ENCODE measurements at regions not wholly inside any gene's neighbourhood (a gene's known extent, or its start where the extent isn't known, plus 50 kb on each side); places are given as distances from the start of the nearest gene placed in this dataset.

DNA sequence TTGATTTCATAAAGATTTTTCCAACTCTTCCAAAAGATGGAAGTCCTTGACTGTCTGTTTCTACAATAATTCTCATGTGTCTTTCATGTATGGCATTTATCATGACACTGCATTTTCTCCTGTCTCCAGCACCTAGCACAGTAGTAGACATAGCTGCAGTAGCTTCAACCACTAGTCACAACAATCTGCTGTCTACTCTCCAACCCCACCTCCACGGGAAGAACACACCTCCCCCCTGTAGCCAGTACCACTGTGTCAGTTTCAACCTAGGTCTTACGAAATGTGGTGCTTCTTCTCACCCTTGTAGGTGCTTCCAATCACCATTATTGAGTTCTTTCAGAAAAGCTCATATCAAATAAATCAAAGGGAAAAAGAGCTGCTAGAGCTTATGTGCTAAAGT lies 425.1 kb upstream of the ADAMTS5 start:
- TF ChIP-seq, protein P1, sequence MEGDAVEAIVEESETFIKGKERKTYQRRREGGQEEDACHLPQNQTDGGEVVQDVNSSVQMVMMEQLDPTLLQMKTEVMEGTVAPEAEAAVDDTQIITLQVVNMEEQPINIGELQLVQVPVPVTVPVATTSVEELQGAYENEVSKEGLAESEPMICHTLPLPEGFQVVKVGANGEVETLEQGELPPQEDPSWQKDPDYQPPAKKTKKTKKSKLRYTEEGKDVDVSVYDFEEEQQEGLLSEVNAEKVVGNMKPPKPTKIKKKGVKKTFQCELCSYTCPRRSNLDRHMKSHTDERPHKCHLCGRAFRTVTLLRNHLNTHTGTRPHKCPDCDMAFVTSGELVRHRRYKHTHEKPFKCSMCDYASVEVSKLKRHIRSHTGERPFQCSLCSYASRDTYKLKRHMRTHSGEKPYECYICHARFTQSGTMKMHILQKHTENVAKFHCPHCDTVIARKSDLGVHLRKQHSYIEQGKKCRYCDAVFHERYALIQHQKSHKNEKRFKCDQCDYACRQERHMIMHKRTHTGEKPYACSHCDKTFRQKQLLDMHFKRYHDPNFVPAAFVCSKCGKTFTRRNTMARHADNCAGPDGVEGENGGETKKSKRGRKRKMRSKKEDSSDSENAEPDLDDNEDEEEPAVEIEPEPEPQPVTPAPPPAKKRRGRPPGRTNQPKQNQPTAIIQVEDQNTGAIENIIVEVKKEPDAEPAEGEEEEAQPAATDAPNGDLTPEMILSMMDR (IDR thresholded peaks at IDR 0.05) = no peak
- TF ChIP-seq SIN3A (IDR thresholded peaks at IDR 0.05; ENCODE audit: borderline replicate concordance, insufficient read depth, low read depth, low read length) = no peak
